KOPT-K1 (cell line): ENCODE measurements at regions not wholly inside any gene's neighbourhood (a gene's known extent, or its start where the extent isn't known, plus 50 kb on each side); places are given as distances from the start of the nearest gene placed in this dataset.
"Not testable (repeated sequence)": the region's sequence is repeated elsewhere in the genome, so short reads cannot be mapped to it uniquely, and the experiment has no call there.

Source experiments
- H3K27ac ChIP-seq: fragments of 200-600 bp; sonication (generic); 2 replicates; pipeline ENCODE4 v1.5.1; 2016; ENCODE audit warnings: antibody characterized with exemption, mild to moderate bottlenecking, low read depth, low read length; ENCODE audit not compliant: poor library complexity, severe bottlenecking
- H3K36me3 ChIP-seq: fragments of 200-600 bp; sonication (generic); 2 replicates; pipeline ENCODE4 v1.5.1; 2017; ENCODE audit warnings: antibody characterized with exemption, mild to moderate bottlenecking, low read length, moderate library complexity; ENCODE audit not compliant: insufficient read depth
- H3K9me3 ChIP-seq: fragments of 200-600 bp; sonication (generic); 2 replicates; pipeline ENCODE4 v1.5.1; 2017; ENCODE audit warnings: antibody characterized with exemption, low read length, mild to moderate bottlenecking; ENCODE audit not compliant: insufficient read depth, poor library complexity, severe bottlenecking

DNA sequence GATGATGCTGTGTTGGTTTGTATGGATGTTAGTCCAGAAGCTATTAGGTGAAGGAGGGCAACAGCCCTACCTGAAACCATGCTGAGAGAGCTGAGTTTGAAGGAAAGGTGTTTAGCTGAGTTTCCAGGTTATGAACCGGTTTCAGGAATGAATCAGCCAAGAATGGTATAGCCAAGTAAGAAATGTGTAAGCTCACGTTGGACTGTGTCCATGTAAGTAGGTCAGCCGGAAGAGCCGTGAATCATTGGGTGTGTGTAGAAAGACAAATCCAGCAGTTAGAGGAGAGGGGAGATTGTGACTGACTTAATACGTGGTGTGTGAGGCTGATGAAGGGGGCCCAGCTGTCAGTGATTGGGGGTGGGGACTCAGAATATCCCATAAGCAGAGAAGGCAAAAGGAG, 77.2 kb upstream of the SPIN4 start:
- H3K36me3 ChIP-seq: no peaks in the 10 kb centered on the region; the same call in 1 of the 2 replicates
- no peak overlapping the region for H3K27ac ChIP-seq
- no peaks in the 10 kb centered on the region for H3K9me3 ChIP-seq

DNA sequence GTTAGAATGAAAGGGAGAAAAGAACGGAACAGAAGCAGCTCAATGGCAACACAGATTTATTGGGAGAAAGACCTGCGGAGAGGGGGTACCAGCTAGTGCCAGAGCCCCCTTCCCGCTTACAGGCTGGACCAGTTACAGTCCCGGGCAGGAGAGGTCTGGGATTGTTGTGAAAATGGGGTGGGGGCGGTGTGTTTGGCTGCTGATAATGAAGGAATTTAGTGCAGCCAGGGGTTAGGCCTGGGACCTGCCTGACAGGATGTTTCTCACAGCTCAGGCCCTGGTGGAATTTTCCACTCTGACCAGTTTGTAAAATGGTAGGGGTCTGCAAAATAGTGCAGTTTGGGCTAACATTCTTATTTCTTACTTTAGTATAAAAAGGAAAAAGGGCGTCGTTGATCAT, 75.4 kb upstream of the SPIN4 start:
- Histone ChIP-seq H3K9me3 (no peaks in the 10 kb centered on the region), H3K27ac (no peak overlapping the region), H3K36me3 (no peaks in the 10 kb centered on the region; the same call in 1 of the 2 replicates)

DNA sequence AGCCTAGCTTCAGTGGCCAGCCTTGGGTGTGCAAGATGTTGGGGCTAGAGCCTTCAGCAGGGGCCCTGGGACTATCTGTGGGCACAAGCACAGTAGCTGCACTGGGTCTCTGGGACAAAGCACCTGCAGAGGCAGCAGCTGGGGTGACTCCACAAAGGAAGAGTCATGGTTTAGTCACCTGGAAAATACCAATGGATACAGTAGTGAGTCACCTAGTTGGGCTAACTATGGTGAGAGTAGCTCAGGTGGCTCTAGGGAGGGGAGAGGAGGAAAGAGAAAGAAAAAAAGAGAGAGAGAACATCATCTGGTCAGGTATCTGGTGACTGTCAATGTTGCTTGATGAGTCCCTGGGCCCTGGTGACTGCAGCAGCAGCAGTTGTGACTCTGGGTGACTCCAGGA, 72.9 kb upstream of the SPIN4 start:
- Histone ChIP-seq H3K9me3 (no peaks in the 10 kb centered on the region), H3K36me3 (no peaks in the 10 kb centered on the region; the same call in 1 of the 2 replicates), H3K27ac (no peak overlapping the region)

DNA sequence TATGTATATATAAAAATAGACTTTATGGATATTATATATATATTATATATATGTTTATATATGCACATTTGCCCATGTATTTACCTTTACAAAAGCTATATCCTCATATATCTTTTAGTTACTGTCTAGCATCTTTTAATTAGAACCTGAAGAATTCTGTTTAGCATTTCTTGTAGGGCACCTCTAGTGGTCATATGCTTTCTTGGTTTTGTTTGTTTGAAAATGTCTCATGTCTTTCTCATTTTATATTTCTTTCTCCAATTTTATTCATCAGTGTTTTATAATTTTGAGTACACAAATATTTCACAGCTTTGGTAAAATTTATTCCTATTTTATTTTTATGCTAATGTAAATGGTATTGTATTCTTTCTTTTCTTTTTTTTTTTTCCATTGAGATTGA, 70.3 kb upstream of the SPIN4 start:
- H3K27ac ChIP-seq: no peak overlapping the region
- no peaks in the 10 kb centered on the region for H3K9me3 ChIP-seq
- no peaks in the 10 kb centered on the region for H3K36me3 ChIP-seq

- Histone ChIP-seq H3K36me3 (no peaks in the 10 kb centered on the region), H3K27ac (no peak overlapping the region), H3K9me3 (no peaks in the 10 kb centered on the region)
These were observed 67.1 kb upstream of the SPIN4 start for GRCh38 chrX:63418211-63418610.

GRCh38 chrX:63417649-63418048, 66.5 kb upstream of the SPIN4 start:
- H3K27ac ChIP-seq: no peak overlapping the region
- H3K9me3 ChIP-seq: no peaks in the 10 kb centered on the region
- H3K36me3 ChIP-seq: no peaks in the 10 kb centered on the region

DNA sequence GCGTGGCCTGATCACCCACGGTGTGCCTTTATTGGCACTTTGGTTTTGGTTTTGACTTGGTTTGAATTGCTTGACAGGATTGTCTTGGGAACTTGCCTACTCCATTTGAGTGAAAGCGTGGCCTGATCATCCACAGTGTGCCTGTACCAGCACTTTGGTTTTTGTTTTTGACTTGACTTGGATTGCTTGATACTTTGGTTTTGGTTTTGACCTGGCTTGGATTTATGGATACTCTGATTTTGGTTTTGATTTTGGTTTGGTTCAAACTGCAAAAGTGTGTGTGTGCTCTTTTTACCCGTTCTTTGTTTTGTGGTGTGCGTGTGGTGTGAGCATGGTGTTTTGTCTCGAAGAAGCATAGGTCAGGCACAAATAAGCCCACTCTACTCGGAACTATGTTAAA, 58.8 kb upstream of the SPIN4 start:
- not testable (repeated sequence) for H3K36me3 ChIP-seq, H3K9me3 ChIP-seq, H3K27ac ChIP-seq

- H3K36me3 ChIP-seq: no peaks in the 10 kb centered on the region
- no peak overlapping the region for H3K27ac ChIP-seq
- no peaks in the 10 kb centered on the region for H3K9me3 ChIP-seq
These were observed 56.9 kb upstream of the SPIN4 start for GRCh38 chrX:63408050-63408449.

DNA sequence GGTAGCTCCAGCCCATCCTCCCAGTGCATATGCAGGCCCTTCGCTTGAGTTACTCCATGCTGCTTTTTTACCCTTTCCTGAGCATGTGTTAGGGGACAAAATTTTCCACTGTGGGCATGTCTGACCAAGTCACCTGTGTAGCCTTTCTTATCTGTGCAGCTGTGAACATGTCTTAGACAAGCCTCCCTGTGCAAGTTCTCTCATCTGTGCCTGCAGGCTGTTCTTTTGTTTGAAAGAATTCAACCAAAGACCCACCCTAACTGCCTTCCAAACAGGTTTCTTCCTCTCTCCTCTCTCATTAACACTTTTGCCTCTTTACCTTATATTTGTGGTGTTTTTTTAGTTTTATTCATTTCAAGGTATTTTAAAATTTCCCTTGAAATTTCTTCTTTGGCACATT, 53.2 kb upstream of the SPIN4 start:
- Histone ChIP-seq H3K9me3 (no peaks in the 10 kb centered on the region), H3K27ac (no peak overlapping the region), H3K36me3 (no peaks in the 10 kb centered on the region)

DNA sequence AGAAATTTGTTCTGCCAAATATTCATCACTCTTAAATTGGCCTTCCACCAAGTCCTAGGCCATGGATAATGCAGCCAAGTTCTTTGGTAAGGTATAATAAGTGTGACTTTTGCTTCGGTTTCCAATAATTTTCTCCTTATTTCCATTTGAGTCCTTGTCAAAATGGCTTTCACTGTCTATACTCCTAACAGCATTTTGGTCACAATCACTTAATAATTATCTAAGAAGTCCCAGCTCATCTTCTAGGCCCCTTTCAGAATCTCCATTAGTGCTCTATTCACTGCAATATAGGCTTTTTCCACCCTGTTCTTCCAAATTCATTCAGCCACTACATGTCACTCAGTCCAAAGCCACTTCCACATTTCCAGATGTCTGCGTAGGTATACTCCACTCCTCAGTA, 51.0 kb upstream of the SPIN4 start:
- no peaks in the 10 kb centered on the region for H3K36me3 ChIP-seq
- H3K27ac ChIP-seq: no peak overlapping the region
- no peaks in the 10 kb centered on the region for H3K9me3 ChIP-seq
